Neutrophil (primary cell): ENCODE measurements at regions not wholly inside any gene's neighbourhood (a gene's known extent, or its start where the extent isn't known, plus 50 kb on each side); places are given as distances from the start of the nearest gene placed in this dataset.

Experiments
- H3K27ac ChIP-seq: fragments of 200-600 bp; sonication (generic); 2 replicates; pipeline ENCODE4 v1.5.1; 2016; ENCODE audit warnings: mild to moderate bottlenecking, moderate library complexity
- H3K27me3 ChIP-seq: fragments of 200-600 bp; sonication (generic); 2 replicates; pipeline ENCODE4 v1.6.0; 2016; ENCODE audit warnings: mild to moderate bottlenecking
- H3K36me3 ChIP-seq: fragments of 200-600 bp; sonication (generic); 2 replicates; pipeline ENCODE4 v1.5.1; 2017
- H3K4me1 ChIP-seq, 2 experiments: fragments of 200-600 bp in 1 of 2; sonication (generic) in 1 of 2; 1 replicate in 1 of 2; 2 replicates in 1 of 2; pipeline versions ENCODE4 v1.5.1 to v1.6.1; 2013 to 2016; ENCODE audit warnings: low read depth in 1 of 2, low read length in 1 of 2, mild to moderate bottlenecking in 1 of 2, moderate library complexity in 1 of 2; ENCODE audit not compliant: control insufficient read depth in 1 of 2, insufficient read depth in 1 of 2
- H3K4me3 ChIP-seq, 2 experiments: fragments of 200-600 bp in 1 of 2; sonication (generic) in 1 of 2; 1 replicate in 1 of 2; 2 replicates in 1 of 2; pipeline ENCODE4 v1.5.1; 2013 to 2016; ENCODE audit warnings: low read depth in 1 of 2, low read length in 1 of 2, mild to moderate bottlenecking in 1 of 2, moderate library complexity in 1 of 2
- H3K9me3 ChIP-seq: fragments of 200-600 bp; sonication (generic); 2 replicates; pipeline ENCODE4 v1.5.1; 2016
- TF ChIP-seq, protein P1 (sequence below): fragments of 200-600 bp; sonication (generic); IDR thresholded peaks from 2 replicates; pipeline ENCODE4 v1.5.1; 2016; ENCODE audit warnings: antibody characterized with exemption

- Histone ChIP-seq H3K27me3 (no peaks in the 10 kb centered on the region), H3K4me1 (no peaks in the 10 kb centered on the region), H3K36me3 (no peaks in the 10 kb centered on the region), H3K9me3 (no peaks in the 10 kb centered on the region), H3K4me3 (no peak overlapping the region), H3K27ac (no peak overlapping the region)
- TF ChIP-seq, protein P1, sequence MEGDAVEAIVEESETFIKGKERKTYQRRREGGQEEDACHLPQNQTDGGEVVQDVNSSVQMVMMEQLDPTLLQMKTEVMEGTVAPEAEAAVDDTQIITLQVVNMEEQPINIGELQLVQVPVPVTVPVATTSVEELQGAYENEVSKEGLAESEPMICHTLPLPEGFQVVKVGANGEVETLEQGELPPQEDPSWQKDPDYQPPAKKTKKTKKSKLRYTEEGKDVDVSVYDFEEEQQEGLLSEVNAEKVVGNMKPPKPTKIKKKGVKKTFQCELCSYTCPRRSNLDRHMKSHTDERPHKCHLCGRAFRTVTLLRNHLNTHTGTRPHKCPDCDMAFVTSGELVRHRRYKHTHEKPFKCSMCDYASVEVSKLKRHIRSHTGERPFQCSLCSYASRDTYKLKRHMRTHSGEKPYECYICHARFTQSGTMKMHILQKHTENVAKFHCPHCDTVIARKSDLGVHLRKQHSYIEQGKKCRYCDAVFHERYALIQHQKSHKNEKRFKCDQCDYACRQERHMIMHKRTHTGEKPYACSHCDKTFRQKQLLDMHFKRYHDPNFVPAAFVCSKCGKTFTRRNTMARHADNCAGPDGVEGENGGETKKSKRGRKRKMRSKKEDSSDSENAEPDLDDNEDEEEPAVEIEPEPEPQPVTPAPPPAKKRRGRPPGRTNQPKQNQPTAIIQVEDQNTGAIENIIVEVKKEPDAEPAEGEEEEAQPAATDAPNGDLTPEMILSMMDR = no peak
These were observed 529.4 kb downstream of the PCDH17 start for GRCh38 chr13:58160980-58161379.

DNA sequence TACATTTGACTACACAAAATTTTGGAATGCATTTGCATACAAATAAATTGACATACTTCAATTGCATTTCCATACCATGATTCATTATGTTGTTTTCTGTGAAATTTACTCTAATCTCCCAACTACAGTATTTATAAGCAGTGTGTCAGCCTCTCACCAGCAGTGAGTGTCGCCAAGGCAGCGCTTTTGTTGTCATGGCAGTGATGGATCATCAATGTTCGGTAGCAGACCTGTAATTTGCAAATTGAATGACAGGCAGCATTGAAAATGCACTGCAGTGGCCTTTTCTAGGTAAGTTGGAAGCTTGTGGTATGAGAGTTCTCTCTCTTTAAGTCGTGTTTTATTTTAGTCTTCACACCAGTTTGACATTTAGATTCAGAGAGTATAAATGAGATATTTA, 534.1 kb downstream of the PCDH17 start:
- Histone ChIP-seq H3K27me3 (no peaks in the 10 kb centered on the region), H3K27ac (no peak overlapping the region), H3K9me3 (no peaks in the 10 kb centered on the region), H3K36me3 (no peaks in the 10 kb centered on the region), H3K4me3 (no peak overlapping the region), H3K4me1 (no peaks in the 10 kb centered on the region)
- TF ChIP-seq, protein P1 = no peak

DNA sequence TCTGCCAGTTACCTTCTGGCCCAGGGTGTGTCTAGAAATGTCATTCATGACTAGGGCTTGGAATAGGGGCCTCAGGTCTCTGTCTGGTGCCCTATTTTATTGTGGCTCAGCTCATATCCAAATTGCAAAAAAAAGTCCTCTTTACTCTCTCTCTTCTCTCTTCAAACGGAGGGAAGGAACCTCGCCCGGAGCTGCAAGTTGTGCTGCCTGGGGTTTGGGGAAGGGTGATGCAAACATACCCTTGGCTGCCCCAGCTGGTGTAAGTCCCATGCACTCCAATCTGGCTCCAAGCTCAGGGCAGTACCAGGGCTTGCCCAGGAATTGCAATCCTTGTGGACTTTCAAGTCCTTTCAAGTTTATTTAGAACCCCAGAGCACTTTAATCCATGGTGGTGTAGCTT, 549.6 kb downstream of the PCDH17 start:
- no peaks in the 10 kb centered on the region for H3K4me1 ChIP-seq
- no peak overlapping the region for H3K27ac ChIP-seq
- H3K27me3 ChIP-seq = no peaks in the 10 kb centered on the region
- no peak overlapping the region for H3K4me3 ChIP-seq
- TF ChIP-seq, protein P1 = no peak
- H3K9me3 ChIP-seq = no peaks in the 10 kb centered on the region
- no peaks in the 10 kb centered on the region for H3K36me3 ChIP-seq

DNA sequence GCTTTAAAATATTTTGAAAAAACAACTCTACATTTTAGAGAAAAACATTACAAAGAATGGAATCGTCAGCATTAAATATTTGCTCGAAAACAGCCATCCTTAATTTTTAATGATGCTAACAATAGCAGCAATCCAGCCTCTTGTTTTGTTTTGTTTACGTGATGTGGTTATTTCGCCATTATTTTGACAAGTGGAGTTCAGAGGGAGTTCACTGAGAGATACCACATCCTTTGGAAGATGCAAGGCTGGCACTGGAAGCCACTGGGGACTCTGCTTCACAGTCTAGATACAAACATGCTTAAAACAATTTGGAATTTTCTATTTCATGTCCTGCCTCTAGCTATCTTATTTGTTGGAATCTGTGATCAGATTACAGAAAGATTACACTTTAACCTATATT, 556.3 kb downstream of the PCDH17 start:
- no peaks in the 10 kb centered on the region for H3K9me3 ChIP-seq
- no peaks in the 10 kb centered on the region for H3K27me3 ChIP-seq
- no peaks in the 10 kb centered on the region for H3K4me1 ChIP-seq
- H3K27ac ChIP-seq = no peak overlapping the region
- H3K36me3 ChIP-seq = no peaks in the 10 kb centered on the region
- TF ChIP-seq, protein P1 = no peak
- no peak overlapping the region for H3K4me3 ChIP-seq

DNA sequence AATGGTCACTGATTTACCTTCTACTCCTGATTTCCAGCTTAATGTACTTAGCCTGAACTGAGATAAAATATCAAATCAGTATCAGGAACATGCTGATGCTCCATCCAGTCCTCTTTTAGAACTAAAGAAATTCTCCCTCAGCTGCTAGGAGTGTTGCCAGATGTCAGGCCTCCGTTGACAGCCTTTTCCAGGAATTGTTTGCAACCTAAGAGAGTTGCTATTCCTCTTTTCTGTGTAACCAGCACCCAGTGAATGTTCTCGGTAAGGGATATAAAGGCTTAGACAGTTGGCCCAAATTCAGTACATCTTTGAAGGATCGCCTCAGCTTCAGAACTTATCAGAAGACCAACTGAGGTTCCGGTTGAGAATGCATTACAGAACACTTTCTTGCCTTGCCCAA, 559.0 kb downstream of the PCDH17 start:
- TF ChIP-seq, protein P1 = no peak
- no peaks in the 10 kb centered on the region for H3K4me1 ChIP-seq
- no peak overlapping the region for H3K27ac ChIP-seq
- no peaks in the 10 kb centered on the region for H3K9me3 ChIP-seq
- H3K27me3 ChIP-seq = no peaks in the 10 kb centered on the region
- H3K4me3 ChIP-seq = no peak overlapping the region
- H3K36me3 ChIP-seq = no peaks in the 10 kb centered on the region

DNA sequence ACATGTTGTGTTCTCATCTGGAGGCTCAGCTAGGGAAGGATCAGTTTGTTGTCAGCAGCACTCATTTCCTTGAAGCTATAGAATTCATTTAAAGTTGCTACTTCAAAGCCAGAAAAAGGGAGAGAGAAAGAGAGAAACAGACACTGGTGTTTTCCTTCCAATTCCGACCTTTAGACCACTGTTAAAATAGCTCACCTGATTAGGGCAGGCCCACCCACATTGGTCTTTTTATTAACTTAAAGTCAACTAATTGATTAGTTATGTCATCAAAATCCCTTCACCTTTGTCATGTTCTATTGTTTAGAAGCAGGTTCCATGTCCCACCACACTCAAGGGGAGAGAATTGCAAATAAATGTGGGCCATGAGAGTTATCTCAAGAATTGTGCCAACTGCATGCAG, 560.2 kb downstream of the PCDH17 start:
- TF ChIP-seq, protein P1 = no peak
- H3K9me3 ChIP-seq = no peaks in the 10 kb centered on the region
- no peaks in the 10 kb centered on the region for H3K4me1 ChIP-seq
- no peak overlapping the region for H3K4me3 ChIP-seq
- no peaks in the 10 kb centered on the region for H3K27me3 ChIP-seq
- no peak overlapping the region for H3K27ac ChIP-seq
- H3K36me3 ChIP-seq = no peaks in the 10 kb centered on the region
